Right ventricle myocardium inferior (tissue), 1 donor: ENCODE measurements at regions not wholly inside any gene's neighbourhood (a gene's known extent, or its start where the extent isn't known, plus 50 kb on each side); places are given as distances from the start of the nearest gene placed in this dataset.
"Not testable (repeated sequence)": the region's sequence is repeated elsewhere in the genome, so short reads cannot be mapped to it uniquely, and the experiment has no call there.

Experiments
- ATAC-seq: fragments of 200-7000 bp; cut with Tn5 transposase; one replicate; pipeline ENCODE4 v1.9.1; 2020; ENCODE audit warnings: mild to moderate bottlenecking, moderate library complexity
- DNase-seq: peaks from one replicate; pipeline ENCODE4 v3.0.0; 2021; ENCODE audit errors: missing footprints
- intact Hi-C: fragments of 100-400 bp; cut with DNase I; formaldehyde crosslinking; loops from one replicate; pipeline ENCODE4 v1.11.0; 2022
- donor health status: DM: no; HTN: yes; CAD: no; lungs with severe emphysema.

DNA sequence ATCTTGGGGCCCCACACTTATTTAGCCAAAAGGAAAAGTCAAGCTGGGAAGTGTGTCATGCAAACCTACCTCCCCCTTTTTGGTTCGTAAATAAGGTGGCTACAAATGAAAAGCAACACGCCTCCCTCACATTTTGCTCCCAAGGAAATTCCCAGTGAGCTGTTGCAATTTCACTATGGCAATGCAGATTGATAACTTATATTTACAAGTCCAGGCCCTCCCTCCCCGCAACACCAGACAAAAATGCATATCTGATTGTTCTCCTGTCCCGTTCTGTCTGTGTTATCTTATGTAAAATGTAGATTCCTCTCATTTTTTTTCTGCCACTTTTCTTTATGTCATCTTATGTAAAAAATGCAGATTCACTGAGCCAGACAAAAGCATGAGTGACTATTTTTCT is 1305.3 kb downstream of the SLITRK5 start:
- ATAC-seq (no peak), DNase-seq (no peak)
- intact Hi-C loops, result no loop called here

DNA sequence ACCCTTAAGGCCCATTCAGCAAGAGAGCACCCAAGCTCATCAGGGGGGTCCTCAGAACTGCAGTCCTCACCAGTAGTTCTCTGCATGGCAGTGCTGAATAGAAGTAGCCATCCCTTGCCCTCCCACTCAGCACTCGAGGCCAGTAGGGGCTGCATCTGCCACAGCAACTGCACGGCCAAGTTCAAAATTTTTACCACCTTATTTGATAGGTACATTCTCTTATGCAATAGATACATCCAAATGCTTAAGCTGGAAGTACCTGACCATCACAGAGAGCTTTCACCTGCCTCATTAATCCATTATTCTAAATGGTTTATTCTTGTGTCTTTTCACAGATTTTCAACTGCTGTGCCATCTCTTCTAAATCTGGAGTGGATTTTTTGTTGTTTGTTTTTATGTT is 1307.4 kb downstream of the SLITRK5 start:
- no peak for ATAC-seq
- intact Hi-C loops, result no loop called here
- DNase-seq, result no peak

GRCh38 chr13:88979465-88980175 is 1308.4 kb downstream of the SLITRK5 start:
- ATAC-seq, result peak; percentile 94
- intact Hi-C loops, result no loop called here
- DNase-seq, result no peak

GRCh38 chr13:89003656-89004055 is 1332.5 kb downstream of the SLITRK5 start:
- intact Hi-C loops, result no loop called here
- ATAC-seq, result no peak
- DNase-seq, result no peak

DNA sequence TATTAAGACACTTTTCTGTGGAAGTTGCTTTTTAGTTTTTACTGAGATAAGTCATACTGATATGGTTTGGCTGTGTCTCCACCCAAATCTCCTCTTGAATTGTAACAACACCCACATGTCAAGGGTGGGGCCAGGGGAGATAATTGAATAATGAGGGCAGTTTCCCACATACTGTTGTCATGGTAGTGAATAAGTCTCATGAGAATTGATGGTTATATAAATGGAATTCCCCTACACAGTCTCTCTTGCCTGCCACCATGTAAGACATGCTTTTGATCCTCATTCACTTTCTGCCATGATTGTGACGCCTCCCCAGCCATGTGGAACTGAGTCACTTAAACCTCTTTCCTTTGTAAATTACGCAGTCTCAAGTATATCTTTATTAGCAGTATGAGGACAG is 1340.4 kb downstream of the SLITRK5 start:
- ATAC-seq (no peak), DNase-seq (no peak)
- intact Hi-C loops, result no loop called here

DNA sequence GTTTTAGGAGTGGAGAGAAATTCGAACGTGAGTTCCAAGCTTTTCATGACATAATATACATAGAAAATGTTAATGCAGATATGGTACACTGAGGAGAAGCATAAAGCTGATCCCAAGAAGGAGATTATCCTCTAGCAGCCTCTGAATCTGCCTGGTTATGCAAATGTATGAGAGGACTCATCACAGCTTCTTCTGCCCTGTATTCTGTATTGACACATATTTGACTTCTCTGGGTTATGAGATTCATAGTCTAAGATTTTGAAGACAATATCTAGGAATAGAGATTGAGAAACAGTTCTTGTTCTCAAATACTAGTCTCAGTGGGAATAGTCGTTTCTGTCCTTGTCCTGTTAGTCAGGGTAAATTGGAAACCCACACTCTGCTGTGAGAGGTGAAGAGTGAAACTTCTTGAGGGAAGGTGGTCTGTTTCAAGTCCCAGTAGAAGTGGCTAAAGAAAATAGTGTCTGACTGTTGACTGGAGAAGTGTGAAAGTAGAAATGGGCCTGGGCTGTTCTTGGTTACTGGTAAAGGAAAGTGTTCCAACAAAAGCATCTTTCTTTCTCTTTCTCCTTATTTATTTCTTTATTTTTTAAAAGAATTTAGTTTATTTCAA is 1356.6 kb downstream of the SLITRK5 start:
- DNase-seq (no peak), ATAC-seq (no peak)
- intact Hi-C loops, result no loop called here

DNA sequence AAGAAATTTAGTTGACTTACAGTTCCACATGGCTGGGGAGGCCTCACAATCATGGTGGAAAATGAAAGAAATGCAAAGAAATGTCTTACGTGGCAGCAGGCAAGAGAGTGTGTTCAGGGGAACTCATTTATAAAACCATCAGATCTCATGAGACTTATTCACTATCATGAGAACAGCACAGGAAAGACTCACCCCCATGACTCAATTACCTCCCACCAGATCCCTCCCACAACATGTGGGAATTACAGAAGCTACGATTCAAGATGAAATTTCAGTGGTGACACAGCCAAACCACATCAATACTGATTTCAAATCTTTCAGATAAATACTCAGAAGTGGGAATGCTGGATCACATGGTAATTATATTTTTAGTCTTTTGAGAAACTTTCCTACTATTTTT is 1357.9 kb downstream of the SLITRK5 start:
- intact Hi-C loops, result no loop called here
- ATAC-seq (no peak), DNase-seq (no peak)

DNA sequence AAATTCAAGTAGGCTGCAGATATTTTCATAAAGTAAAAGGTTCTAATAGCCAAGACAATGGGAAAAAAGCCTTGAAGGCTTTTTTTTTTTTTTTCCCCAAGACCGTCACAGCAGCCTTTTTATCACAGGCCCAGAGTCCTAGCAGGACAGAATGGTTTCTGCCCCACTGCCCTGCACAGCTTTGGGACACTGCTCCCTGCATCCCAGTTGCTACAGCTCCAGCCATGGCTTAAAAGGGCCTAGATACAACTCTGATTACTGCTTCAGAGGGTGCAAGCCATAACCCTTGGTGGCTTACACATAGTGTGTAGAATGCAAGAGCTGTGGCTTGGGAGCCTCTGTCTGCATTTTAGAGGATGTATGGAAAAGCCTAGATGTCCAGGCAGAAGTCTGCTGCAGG is 1362.8 kb downstream of the SLITRK5 start:
- DNase-seq, result no peak
- intact Hi-C loops, result no loop called here
- no peak for ATAC-seq

- ATAC-seq, result no peak
- intact Hi-C loops, result no loop called here
- no peak for DNase-seq
Measured at GRCh38 chr13:89052699-89053098, 1381.5 kb downstream of the SLITRK5 start.

GRCh38 chr13:89053418-89053817 is 1382.2 kb downstream of the SLITRK5 start:
- ATAC-seq (no peak), DNase-seq (no peak)
- intact Hi-C loops, result no loop called here

DNA sequence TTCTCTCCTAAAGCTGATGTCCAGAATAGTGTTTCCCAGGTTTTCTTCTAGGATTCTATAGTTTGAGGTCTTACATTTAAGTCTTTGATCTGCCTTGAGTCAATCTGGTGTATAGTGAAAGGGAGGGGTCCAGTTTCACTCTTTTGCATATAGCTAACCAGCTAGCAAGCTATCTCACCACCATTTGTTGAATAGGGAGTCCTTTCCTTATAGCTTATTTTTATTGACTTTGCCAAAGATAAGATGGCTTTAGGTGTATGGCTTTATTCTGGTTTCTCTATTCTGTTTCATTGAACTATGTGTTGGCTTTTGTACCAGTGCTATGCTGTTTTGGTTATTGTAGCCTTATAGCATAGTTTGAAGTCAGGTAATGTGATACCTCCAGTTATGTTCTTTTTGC is 1386.1 kb downstream of the SLITRK5 start:
- no peak for ATAC-seq
- DNase-seq, result no peak
- intact Hi-C loops, result no loop called here

DNA sequence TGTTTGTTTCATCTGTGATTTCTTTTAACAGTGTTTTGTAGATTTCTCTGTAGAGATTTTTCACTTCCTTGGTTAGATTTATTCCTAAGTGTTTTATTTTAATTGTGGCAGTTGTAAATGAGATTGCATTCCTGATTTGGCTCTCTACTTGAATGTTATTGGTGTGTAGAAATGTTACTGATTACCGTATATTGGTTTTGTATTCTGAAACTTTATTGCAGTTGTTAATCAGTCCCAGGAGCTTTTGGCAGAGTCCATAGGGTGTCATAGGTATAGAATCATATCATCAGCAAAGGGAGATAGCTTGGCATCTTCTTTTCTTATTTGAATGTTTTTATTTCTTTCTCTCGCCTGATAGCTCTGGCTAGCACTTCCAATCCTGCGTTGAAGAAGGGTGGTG is 1386.7 kb downstream of the SLITRK5 start:
- no peak for ATAC-seq
- no peak for DNase-seq
- intact Hi-C loops, result no loop called here

- intact Hi-C loops, result no loop called here
- no peak for ATAC-seq
- DNase-seq, result peak; percentile 25
Measured at GRCh38 chr13:89061821-89062220, 1390.7 kb downstream of the SLITRK5 start.

DNA sequence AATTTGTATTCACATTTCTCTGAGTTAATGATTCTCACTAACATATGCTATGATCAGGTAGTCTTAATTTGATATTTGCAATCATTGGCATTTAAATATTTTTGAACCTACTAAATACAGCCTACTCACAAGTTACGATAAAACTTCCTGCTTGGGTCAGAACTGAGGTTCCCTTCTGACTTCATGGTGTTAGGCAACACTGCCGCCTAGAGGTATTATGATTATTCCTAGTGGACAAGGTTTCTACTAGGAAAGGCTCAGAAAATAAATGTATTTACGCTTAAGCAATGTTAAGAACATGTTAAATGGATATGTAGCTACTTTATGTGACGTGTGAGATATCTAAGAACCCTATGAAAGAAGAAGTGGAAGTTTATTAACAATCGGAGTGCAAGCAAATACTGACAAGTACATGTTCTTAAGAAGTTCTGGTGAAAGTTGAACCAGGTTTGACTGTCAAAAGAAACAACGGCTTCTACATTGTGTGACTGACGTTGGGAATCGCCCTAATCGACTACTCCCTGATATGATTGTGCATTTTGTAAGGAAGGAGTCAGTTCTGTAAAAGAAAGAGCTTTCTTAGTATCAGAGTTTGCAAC is 1395.8 kb downstream of the SLITRK5 start:
- intact Hi-C loops, result no loop called here
- no peak for DNase-seq
- no peak for ATAC-seq

DNA sequence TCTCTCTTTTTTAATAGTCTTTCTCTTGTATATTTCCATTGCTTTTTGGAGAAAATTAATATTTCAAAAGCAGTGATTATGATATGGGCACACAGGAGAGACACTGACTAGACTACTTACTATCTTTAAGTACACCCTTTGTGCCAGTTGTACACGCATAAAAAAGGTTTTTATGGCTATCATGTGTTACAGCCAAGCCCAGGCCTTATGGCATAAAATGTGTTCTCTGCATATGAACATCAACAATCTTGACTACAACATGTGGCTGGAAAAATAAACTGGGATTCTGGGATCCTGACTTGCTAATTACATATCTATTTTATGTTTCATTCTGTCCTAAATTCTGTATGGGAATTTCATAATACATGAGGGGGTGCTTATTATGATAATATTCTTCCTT is 1401.8 kb downstream of the SLITRK5 start:
- ATAC-seq (no peak), DNase-seq (no peak)
- intact Hi-C loops, result no loop called here

GRCh38 chr13:89076622-89077021 is 1405.5 kb downstream of the SLITRK5 start:
- no peak for ATAC-seq

DNA sequence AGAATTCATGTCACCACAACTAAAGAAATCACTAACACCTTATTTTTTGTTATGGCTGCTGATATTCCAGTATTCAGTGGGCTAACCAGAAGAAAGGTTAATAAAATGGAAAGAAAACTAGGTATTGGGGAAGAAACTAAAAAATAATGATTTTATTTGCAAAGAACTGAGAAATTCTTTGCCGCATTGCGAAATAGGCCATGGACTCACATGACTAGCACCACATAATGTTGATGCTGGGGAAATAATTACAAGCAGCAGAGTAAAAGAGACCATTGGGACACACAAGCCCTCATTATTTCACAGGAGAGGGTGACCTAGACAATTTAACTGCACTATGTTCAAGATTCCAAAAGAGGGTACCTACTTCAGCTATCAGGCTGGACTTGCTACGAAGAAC is 1411.5 kb downstream of the SLITRK5 start:
- ATAC-seq (no peak), DNase-seq (no peak)
- intact Hi-C loops, result no loop called here

More at GRCh38 chr13:89076622-89077021, 1405.5 kb downstream of the SLITRK5 start:
- no peak for DNase-seq
- intact Hi-C loops, result no loop called here

- ATAC-seq, DNase-seq, intact Hi-C loops: not testable (repeated sequence)
Measured at GRCh38 chr13:89088107-89088506, 1416.9 kb downstream of the SLITRK5 start.

GRCh38 chr13:89097994-89098393 is 1426.8 kb downstream of the SLITRK5 start:
- intact Hi-C loops, result no loop called here
- DNase-seq (no peak), ATAC-seq (no peak)

- DNase-seq, result no peak
- no peak for ATAC-seq
- intact Hi-C loops, result no loop called here
Measured at GRCh38 chr13:89113744-89114143, 1442.6 kb downstream of the SLITRK5 start.
